ENCODE measurements at regions not wholly inside any gene's neighbourhood (a gene's known extent, or its start where the extent isn't known, plus 50 kb on each side); places are given as distances from the start of the nearest gene placed in this dataset.

DNA sequence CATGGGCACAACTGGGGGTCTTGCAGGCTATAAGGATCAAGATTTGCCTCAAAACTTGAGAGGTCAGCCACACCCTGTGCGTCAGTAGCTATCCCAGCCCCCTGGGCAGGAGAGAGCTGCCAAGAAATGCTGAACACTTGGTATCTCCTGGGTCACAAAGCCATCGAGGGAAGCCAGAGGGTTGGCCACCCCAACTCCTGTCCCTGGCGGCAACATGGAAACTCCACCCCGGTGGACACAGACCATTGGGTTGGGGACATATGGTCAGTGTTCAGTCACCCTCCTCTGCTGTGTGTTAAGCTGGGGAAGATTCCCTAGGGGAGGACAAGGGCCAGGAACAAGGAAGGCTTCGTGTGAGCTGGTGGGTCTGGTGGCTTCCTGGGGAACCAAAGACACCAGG is 140.6 kb downstream of the C5orf15 start:
- DNase-seq, result no peak

DNA sequence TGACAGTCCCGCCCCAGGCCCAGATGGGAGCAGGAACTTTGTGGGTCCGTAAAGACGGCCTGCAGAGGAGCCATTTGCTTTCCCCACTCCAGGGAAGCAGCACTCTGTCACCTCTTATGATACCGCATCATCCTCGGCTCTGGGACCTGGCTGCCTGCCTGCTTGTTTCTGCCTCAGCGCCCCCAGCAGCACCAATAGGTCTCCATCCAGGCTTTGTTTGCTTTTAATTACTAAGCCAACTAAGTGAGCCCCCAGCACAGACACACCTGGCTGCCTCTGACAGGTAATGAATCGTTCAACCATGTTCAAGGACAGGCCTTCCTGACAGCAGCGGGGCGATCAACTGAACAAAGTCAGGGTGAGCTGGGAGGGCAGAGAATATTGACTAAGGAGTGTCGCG is 141.4 kb downstream of the C5orf15 start:
- no peak for DNase-seq

DNA sequence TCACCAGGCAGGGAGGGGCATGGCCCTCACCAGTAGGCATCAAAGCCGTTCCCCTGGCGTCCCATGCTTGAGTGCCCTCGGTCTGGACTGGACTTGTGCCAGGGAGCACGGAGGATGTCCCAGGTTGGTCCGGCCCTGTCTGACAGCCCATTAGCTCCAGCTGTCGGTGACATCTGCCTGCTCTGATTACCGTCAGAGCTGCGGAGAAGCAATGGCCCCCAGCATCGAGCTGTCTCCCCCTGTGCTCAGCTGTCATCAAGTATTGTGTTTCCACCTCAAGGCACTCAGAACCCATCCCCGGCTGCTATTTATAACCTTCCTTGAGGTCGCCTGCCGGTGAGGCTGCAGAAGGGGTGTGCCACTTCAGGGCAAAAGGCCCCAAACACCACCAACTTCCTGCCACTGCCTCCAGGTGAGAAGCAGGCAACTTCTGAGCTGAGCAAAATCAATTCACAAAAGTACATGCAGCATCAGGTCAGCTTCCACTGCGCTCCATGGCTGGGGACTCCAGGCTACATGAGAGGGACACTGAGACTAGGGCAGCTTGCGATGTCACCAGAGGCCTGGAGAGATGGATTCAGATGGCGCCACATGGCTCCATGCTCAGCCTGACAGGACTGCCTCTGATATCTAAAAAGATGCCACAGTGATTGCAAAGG is 142.7 kb downstream of the C5orf15 start:
- DNase-seq, result peak; percentile 57

DNA sequence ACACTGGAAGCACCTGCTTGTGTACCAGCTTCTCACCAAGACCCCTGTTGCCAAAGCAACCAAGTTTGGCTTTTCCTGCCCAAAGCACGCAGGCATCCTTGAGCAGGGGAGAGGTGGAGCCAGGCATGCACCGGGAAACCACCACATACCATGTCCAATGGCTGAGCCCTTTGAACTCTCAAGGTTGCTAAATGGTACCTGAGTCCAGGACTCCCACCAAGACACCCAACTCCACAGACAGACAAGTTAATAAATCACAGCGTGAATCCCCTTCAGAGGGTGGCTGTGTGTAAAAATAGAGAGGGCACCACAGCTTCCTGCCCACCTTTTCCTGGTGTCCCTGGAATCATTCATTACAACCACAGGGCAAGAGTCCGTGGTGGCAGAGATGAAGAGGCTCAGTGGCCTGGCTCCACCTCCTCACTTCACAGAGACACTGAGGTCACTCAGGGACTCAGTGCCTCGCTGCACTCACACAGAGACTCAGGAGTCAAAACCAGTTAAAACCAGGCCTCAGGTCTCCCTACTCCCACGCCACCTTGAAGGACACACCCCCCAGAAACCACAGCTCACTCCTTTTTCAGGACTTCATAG is 143.7 kb downstream of the C5orf15 start:
- no peak for DNase-seq

DNA sequence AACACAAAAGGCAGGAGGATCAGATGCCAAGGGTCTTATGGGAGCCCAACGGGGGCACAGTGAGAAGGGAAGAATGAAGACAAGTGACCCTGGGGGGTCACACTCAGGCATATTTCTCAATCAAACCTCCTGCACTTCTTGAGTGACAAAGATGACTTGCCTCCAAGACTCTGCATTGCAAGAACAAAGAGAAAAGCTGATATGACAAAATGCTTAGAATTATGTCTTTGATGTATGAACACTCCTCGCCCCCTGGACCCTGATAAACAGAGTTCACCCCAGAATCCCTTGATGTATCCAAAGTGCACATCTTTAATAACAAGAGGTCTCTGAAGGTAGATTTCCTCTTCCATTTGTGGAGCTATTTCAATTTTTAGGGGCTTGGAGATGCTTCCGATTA is 146.5 kb downstream of the C5orf15 start:
- DNase-seq, result no peak

DNA sequence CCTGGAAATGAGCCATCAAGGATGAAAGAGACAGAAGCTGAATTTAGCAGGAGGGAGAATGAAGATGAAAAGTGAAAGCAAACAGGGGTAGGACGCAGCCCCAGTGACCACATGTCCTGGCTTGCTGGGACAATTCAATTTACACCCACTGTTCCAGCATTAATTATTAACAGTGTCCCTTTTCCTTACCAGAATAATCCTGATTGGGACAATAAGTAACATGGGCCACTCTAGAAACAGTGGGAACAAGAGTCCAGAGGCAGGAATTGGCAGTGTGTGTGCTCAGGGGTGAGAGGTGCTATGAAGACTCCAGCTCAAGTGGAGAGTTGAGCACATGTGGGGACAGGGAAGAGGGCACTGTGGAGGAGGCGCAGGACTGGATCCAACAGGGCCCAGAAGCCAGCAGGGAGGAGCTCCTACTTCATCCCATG is 147.1 kb downstream of the C5orf15 start:
- DNase-seq, result no peak

DNA sequence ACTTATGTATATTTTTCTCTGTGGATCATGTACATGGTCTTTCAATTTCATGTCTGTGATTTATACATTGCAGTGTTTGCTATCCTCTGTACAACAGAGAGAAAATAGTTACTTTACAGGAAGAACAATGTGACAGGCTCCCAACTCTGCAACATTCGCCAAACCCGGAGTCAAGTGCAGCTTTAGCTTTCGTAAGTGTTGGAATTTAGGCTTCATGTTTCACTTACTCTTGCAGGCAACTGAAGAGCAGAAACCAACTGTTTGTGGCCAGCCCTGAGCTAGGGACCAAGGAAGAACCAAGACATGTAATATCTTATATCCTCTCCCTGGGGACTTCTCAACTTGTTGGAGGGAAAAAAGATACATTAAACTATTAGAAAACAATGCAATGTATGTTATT is 147.9 kb downstream of the C5orf15 start:
- no peak for DNase-seq

DNA sequence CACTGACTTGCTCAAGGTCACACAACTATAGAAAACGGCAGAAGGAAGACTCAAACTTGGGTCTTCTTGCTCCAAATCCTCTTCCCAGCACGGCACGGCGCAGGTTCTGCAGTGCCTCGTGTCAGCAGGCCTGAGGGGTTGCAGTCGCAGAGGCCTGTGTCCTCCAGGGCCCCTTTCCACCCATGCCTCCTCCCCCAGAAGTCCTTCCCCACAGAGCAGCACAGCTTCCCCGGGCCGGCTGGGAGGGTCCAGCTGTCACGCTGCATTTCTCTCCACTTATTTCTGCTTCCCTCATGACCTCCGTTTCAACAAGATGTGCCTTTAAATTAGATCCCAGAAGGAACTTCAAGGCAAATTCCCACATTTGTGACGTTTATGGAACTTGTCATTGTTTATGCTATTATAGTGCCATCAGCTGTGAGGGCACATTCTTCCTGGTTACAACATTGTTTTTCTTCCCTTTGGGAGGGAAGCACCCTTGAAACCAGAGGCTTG is 148.4 kb downstream of the C5orf15 start:
- no peak for DNase-seq

DNA sequence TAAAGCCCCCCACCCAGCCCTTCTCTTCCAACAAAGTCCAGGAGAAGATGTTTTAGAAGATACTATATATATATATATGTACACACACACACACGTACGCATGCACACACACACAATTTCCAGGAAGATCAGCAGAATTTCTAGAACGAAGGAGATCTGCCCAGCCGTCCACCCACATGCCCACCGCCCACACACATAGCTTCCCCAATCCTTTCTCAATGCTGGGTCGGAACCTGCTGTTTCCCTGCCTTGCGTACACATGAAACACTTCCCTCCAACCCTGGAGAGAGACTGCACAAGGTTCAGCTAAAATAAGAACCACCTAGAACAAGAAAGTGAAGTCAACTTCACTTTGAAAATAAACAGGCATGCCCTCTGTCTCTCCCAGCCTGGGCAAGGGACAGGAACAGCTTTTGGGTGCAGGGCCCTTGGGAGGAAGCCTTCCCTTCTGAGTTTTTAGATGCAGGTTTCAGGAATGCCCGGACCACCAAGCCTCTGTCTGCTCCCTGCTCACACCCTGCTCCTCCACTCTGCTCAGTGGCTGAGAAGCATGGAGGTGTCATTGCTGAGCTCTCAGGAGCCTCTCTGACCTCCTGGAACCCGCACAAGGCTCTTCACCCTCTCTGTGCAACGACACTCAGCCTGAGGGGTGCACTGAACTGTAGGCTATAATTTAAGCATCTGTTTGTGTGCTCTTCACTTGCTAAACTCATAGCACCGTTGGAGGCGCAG is 149.4 kb downstream of the C5orf15 start:
- no peak for DNase-seq

DNA sequence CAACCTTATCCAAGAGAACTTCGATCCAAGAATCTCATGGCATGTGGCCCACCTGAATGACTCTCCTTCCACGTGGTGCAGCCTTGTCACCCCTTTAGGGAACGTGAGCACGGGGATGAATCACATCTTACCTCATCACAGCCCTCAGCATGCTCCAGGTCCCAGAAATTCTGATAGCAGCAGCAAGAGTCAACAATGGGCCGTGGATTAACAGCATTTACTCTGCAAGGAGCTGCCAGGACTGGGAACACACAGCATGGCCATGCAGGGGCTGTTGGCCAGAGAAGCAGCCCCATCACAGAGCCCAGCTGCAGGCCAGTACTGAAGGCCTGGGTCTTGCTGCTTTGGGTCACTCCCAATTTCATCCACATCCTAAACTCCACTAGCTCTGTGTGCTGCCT is 150.4 kb downstream of the C5orf15 start:
- DNase-seq, result no peak

DNA sequence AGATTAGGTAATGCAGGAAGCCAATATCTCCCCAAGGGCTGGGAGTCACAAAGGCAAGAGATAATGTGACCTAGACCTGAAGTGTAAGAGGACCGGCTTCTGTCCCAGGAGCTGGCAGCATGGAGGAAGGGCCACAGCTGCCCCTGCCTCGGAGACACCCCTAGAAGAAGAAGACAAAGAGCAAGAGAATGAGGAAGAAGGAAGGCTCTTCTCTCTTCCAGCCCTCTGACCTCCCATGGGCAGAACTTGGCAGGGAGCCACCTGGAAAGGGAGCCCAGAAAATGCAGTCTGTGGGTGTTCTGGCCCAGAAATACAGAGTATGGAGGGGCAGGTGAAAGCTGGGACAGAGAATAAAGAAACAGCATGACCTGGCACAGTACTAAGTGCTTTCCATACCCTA is 151.0 kb downstream of the C5orf15 start:
- no peak for DNase-seq

DNA sequence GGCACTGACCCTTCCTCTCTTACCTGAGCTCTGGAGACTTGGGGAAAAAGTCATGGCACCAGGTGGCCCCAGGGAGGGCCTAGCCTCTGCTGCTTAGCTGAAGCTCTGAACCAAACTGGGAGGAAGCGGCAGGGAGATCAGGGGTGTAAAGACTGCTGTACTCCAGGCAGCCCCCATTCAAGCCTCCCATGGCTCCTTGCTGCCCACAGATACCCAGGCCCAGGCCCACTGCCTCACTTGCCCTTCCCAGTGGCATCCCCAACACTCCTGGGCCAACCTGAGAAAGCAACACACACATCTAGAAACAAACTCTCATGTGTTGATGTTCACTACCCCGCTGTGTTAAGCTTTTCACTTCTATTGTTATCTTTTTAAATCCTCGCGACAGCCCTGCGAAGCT is 151.6 kb downstream of the C5orf15 start:
- DNase-seq, result no peak

DNA sequence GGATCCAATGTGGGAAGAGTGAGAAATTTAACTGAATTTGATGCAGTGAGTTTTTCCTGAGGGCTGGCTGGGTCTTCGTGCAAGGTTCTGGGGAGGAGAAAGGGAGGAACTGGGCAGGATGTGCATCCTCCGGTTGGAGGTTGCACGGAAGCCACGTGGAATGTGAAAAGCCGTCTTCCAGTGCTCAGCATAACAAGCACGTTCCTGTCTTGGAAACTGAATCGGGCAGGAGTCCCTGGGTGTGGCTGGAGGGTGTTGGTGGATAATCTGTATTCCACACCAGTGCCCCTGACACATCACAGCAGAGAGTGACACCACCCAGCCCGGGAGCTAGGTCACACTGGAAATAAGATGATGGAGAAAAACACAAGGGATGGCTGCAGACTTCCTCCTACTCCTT is 154.3 kb downstream of the C5orf15 start:
- no peak for DNase-seq

DNA sequence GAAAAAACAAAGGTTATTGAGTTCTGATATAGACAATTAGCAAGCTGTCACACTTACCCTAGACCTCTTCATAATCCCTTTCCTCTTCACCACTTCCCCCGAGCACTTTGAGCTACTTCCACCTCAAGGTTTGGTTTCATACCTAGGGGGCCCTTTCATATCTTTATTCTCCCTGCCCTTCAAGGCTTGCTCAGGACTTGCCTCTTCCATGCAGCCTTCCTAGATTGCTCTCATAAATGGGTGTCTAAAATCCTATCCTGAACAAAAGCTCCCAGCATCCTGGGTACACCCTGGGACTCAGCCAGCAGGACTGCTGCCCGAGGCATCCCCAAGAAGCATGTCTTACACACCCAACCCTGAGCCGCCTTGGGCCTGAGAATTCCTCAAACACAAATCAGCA is 157.3 kb downstream of the C5orf15 start:
- no peak for DNase-seq

DNA sequence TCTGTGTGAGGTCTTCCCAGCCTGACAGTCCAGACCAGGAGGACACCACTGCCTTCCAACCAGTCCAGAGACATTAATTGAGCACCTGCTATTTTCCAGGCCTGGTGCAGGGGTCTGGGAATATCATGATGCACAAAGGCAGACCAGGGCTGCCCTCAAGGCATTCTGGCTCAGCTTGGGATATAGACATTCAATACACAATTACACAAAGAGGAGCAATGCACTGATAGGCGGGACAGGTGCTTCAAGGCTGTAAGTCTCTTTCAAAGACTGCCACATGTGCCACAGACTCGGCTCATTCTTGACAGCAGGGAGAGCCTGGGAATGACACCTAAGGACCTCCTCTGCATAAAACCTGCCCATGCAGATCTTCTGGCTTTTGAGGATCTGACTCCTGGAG is 158.6 kb downstream of the C5orf15 start:
- DNase-seq, result no peak

DNA sequence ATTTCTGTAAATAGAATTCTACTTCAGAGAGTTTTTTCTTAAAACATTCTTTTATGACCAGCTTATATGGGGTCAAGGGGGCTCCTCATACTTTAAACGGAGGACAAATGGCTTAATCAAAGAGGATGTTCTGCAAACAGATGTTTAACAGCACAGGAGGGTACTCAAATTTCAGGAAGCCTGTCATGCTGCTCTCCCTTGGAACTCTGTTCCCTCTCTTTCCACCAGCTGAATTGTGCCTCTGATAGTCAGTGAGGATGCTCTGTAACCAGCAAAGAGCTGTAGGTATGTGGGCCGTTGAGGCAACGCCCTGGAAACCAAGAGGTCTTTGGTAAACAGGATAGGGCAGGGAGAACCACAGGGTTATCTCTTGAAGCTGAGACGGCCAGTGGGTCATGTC is 161.1 kb downstream of the C5orf15 start:
- DNase-seq, result no peak

DNA sequence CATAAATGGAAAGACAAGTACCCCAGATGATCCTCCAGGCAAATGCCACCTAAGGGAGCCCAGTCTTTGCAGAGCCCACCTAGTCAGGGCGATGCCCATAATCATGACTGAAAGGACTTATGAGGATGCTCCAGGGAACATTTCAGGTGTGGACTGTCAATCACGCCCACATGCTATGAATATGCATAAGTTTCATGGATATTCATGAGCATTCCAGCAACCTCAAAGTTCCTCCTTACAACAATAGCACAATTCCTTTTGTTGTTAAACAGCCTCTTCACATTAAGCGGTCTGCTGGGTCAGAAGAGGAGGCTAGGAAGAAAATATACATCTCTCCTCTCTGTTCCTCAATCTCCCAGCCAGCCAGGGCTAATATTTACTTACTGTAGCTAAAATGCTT is 161.6 kb downstream of the C5orf15 start:
- no peak for DNase-seq

DNA sequence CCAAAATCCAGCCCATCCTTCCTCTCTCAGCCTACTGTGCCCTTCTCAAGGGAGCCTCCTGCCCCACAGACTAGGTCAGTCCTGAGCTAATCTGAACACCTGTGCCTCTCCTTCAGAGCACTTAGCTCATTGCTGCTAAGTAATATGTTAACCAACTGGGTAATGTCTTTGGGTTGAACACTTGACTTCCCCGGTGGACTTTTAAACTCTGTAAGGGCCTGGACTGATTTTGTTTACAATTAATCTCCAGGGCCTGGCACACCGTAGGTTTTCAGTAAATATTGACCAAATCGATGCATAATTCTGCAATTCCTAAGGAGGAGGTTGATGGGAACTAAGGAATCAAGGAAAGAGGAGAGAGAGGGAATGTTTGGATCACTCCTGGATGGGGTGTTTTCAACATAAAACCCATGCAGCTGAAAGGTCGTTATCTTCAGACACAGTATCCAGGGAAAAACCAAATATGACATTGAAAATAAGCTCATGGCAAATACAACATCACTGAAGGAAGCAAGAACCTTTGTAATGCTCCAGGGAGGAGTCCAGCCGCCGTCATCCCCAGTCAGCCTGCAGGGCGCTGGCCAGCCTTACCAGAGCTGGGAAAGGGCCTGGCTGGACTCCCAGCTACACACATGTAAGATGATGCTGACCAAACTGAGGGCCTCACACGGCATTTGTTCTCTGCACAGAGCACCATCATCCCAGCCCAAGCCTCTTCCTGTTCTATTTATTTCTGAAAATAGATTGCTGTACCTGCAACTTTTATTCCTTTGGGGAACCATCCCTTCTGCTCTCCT is 166.3 kb downstream of the C5orf15 start:
- DNase-seq, result peak; percentile 72

DNA sequence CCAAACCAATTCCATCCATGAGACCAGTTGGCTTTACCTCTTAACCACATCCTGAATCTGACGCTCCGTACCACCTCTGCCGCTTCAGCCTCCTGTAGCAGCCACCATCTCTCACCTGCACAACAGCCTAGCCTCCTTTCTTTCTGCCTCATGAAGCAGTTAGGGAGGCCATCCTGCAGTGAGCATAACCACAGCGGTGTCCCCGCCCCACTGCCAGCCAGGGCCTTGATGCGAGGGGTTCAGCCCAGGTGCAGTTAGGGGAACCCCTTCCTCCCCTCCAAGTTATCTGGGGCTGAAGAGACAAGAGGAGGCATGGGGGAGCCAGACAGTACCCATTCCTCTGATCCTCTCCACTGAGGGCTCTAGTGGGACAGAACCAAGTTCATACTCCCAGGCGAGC is 167.0 kb downstream of the C5orf15 start:
- DNase-seq, result no peak

DNA sequence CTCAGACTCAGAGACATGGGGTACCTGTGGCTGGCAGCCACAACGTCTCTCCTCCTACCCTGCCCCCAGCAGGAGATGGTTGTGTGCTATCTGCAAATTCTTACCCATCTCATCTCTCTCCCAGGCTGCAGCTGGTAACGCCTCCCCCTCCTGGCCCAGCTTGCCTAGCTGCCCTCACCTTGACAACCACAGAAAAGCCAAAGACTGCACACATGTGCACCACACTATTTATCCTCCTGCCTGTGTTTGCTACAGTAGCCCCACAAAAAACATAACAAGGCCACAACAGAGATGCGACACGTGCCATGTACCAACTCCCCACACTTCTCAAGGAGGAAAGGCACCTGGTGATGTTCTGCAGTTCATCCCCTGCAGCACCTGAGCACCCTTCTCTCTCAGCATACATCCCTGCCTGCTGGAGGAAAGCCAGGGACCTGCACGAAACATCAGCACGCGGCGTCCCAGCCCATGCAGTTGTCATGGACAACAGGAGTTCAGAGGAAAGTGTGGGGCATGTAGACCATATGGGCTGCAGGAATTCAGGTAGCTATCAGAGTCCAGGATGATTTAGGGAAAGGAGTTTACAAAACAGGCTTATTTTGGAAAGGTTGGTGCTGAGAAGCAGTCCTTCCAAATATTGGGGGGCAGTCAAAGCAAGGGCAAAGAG is 168.7 kb downstream of the C5orf15 start:
- DNase-seq, result no peak

DNA sequence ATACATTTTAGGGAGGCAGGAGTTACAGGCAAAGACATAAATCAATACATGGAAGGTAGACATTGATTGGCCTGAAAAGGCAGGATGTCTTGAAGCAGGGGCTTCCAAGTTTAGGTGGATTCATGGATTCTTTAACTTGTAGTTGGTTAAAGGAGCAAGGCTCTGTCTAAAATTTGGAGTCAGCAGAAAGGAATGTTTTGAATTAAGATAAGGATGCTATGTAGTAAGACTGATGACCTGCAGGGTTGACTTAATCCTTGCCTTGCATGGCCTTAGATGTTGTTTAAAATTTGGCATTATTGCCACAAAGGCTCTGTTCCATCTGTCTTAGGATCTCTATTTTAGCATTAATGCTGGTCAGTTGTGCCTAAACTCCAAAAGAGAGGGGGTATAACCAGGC is 171.3 kb downstream of the C5orf15 start:
- DNase-seq, result no peak

DNA sequence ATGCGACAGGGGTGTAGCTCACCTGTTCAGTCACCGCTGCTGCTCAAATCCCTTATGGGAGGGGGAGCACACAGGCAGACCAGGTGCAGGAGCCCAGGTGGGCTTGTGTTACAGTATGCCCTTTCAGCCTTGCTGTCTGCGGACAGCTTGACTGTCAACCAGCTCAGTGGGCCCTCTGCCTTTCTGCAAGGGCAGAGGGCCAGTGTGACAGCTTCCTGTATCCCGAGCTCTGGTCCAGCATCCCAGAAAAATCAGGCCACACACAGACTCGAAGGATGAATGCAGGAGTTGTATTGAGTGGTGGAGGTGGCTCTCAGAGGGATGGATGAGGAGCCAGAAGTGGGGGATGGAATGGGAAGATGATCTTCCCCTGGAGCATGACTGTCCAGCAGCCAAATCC is 172.2 kb downstream of the C5orf15 start:
- no peak for DNase-seq

Measured in femur (tissue), 1 donor.